ENCODE measurements at regions not wholly inside any gene's neighbourhood (a gene's known extent, or its start where the extent isn't known, plus 50 kb on each side); places are given as distances from the start of the nearest gene placed in this dataset.

DNA sequence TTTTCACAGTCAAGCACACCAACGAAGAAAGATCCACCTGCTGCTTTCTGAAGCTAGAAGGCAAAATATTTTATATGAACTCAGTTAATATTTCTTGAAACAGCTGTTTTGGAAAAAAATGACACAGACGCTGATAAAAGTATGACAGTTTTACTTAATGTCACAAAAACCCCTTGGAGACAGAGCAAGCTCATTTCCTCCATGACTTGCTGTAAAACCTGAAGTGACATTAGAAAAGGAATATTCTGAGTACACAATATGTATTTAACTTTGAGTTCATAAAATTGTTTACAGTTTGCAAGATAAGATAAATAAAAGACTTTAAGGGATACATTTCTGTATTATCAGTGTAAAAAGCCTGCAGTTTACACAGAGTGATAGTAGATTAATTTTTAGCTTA lies 105.4 kb downstream of the DSEL start:
- Mint-ChIP-seq H3K36me3 (no peaks in the 10 kb centered on the region), H3K27ac (no peak overlapping the region), H3K4me3 (no peak overlapping the region), H3K9me3 (no peaks in the 10 kb centered on the region), H3K4me1 (ENCODE audit: unreplicated experiment) (peaks cover 3% of the 10 kb centered on the region), H3K27me3 (no peaks in the 10 kb centered on the region)
- DNase-seq (ENCODE audit: extremely low spot score, unreplicated experiment): no peak
- TF ChIP-seq, protein P1, sequence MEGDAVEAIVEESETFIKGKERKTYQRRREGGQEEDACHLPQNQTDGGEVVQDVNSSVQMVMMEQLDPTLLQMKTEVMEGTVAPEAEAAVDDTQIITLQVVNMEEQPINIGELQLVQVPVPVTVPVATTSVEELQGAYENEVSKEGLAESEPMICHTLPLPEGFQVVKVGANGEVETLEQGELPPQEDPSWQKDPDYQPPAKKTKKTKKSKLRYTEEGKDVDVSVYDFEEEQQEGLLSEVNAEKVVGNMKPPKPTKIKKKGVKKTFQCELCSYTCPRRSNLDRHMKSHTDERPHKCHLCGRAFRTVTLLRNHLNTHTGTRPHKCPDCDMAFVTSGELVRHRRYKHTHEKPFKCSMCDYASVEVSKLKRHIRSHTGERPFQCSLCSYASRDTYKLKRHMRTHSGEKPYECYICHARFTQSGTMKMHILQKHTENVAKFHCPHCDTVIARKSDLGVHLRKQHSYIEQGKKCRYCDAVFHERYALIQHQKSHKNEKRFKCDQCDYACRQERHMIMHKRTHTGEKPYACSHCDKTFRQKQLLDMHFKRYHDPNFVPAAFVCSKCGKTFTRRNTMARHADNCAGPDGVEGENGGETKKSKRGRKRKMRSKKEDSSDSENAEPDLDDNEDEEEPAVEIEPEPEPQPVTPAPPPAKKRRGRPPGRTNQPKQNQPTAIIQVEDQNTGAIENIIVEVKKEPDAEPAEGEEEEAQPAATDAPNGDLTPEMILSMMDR (conservative IDR thresholded peaks at IDR 0.05): no peak

- Mint-ChIP-seq H3K4me1 (ENCODE audit: unreplicated experiment) (peaks cover 3% of the 10 kb centered on the region), H3K27ac (no peak overlapping the region), H3K4me3 (no peak overlapping the region), H3K9me3 (no peaks in the 10 kb centered on the region), H3K36me3 (no peaks in the 10 kb centered on the region), H3K27me3 (no peaks in the 10 kb centered on the region)
- TF ChIP-seq, protein P1 (conservative IDR thresholded peaks at IDR 0.05): no peak
- DNase-seq (ENCODE audit: extremely low spot score, unreplicated experiment): no peak
Observed at GRCh38 chr18:67410075-67411070, 106.1 kb downstream of the DSEL start.

DNA sequence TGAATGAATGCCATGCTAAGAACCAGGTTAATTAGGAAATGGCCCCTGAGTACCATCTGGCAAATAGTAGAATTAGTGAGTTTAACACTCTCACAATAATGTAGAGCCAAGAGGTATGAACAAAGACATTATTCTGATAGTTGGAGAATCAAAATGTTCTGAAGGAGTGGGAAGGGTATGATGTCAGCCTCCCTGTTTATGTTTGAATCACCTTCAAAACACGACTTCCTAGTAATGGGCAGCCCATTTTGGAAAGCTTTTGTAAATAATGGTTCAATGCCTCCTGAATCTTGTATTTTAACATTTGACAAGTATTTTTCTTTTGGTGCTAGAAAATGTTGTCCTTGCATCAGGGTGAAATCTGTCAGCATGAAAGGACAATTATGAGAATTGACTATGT lies 108.3 kb downstream of the DSEL start:
- Mint-ChIP-seq H3K27ac (no peak overlapping the region), H3K4me3 (no peak overlapping the region), H3K36me3 (no peaks in the 10 kb centered on the region), H3K9me3 (no peaks in the 10 kb centered on the region), H3K27me3 (no peaks in the 10 kb centered on the region), H3K4me1 (ENCODE audit: unreplicated experiment) (peaks cover 3% of the 10 kb centered on the region)
- TF ChIP-seq, protein P1 (conservative IDR thresholded peaks at IDR 0.05): no peak
- DNase-seq (ENCODE audit: extremely low spot score, unreplicated experiment): no peak

DNA sequence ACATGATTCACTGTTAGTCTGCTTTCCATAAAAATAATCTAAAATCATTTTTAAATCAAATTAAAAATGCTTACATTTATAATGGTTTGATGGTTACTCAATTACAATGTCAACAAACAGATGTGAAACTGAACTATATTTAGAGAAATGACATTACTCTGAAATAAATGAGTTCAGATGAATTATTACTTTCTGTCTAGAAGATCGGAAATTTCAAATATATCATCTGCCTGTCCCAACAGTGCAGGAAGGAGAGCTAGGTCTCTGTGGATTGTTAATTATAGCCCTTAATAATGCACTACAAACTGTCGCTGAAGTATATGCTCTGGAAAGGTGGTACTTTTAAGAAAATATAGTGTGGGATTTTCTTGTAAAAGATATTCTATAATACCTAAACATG lies 109.8 kb downstream of the DSEL start:
- TF ChIP-seq, protein P1 (conservative IDR thresholded peaks at IDR 0.05): no peak
- Mint-ChIP-seq H3K27me3 (no peaks in the 10 kb centered on the region), H3K4me1 (ENCODE audit: unreplicated experiment) (peaks cover 3% of the 10 kb centered on the region), H3K4me3 (no peak overlapping the region), H3K9me3 (no peaks in the 10 kb centered on the region), H3K36me3 (no peaks in the 10 kb centered on the region), H3K27ac (no peak overlapping the region)
- no peak for DNase-seq (ENCODE audit: extremely low spot score, unreplicated experiment)

GRCh38 chr18:67402543-67402942 lies 114.0 kb downstream of the DSEL start:
- no peaks in the 10 kb centered on the region for H3K27me3 Mint-ChIP-seq
- DNase-seq (ENCODE audit: extremely low spot score, unreplicated experiment): no peak
- H3K4me1 Mint-ChIP-seq (ENCODE audit: unreplicated experiment): no peaks in the 10 kb centered on the region
- no peaks in the 10 kb centered on the region for H3K9me3 Mint-ChIP-seq
- no peak overlapping the region for H3K4me3 Mint-ChIP-seq
- TF ChIP-seq, protein P1 (conservative IDR thresholded peaks at IDR 0.05): no peak
- H3K36me3 Mint-ChIP-seq: no peaks in the 10 kb centered on the region
- no peak overlapping the region for H3K27ac Mint-ChIP-seq
